Endothelial cell (in vitro differentiated cells): ENCODE measurements at regions not wholly inside any gene's neighbourhood (a gene's known extent, or its start where the extent isn't known, plus 50 kb on each side); places are given as distances from the start of the nearest gene placed in this dataset.

ENCODE experiments used
- DNase-seq: peaks from one replicate; pipeline ENCODE4 v3.0.0; 2021; ENCODE audit warnings: low spot score
- H3K27ac Mint-ChIP-seq: one replicate; pipeline ENCODE4 v1.8.0; 2021; ENCODE audit warnings: mixed read lengths, inconsistent platforms; ENCODE audit not compliant: unreplicated experiment
- H3K27me3 Mint-ChIP-seq: one replicate; pipeline ENCODE4 v1.8.0; 2021; ENCODE audit warnings: mild to moderate bottlenecking, moderate library complexity, mixed read lengths, inconsistent platforms; ENCODE audit not compliant: unreplicated experiment
- H3K36me3 Mint-ChIP-seq: one replicate; pipeline ENCODE4 v1.8.0; 2021; ENCODE audit warnings: mild to moderate bottlenecking, low read depth, mixed read lengths, inconsistent platforms; ENCODE audit not compliant: unreplicated experiment
- H3K4me1 Mint-ChIP-seq: one replicate; pipeline ENCODE4 v1.8.0; 2021; ENCODE audit warnings: mild to moderate bottlenecking, mixed read lengths, inconsistent platforms; ENCODE audit not compliant: unreplicated experiment
- H3K4me3 Mint-ChIP-seq: one replicate; pipeline ENCODE4 v1.8.0; 2021; ENCODE audit warnings: mild to moderate bottlenecking, mixed read lengths, inconsistent platforms; ENCODE audit not compliant: unreplicated experiment
- H3K9me3 Mint-ChIP-seq: one replicate; pipeline ENCODE4 v1.8.0; 2021; ENCODE audit warnings: mixed read lengths, inconsistent platforms; ENCODE audit not compliant: unreplicated experiment
- TF ChIP-seq, protein P1 (sequence below): fragments of 200-600 bp; sonication (generic); IDR thresholded peaks from one replicate; pipeline ENCODE4 v1.5.0; 2021; ENCODE audit warnings: antibody characterized with exemption; ENCODE audit not compliant: unreplicated experiment

DNA sequence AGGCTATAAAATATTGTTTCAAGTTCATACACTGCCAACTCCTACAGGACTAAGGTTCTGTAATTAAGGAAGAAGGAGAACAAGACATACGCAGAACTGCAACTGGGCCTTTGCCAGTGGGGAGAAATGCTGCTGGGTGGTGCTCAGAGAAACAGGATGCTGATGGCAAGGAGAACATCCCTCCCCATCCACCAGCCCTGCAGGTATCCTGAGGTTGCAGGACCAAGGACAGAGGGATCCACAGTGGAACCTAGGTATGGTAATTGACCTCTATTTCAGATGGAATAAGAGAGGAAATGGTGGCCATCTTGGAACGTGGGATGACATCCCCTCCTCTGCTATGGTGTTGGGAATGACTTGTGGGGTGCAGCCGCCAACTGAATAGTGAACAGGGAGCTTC, 206.3 kb upstream of the S1PR3 start:
- Mint-ChIP-seq H3K27ac (no peak overlapping the region), H3K9me3 (no peaks in the 10 kb centered on the region), H3K36me3 (no peaks in the 10 kb centered on the region), H3K4me1 (peaks cover 13% of the 10 kb centered on the region), H3K4me3 (no peak overlapping the region), H3K27me3 (peaks cover 5% of the 10 kb centered on the region)
- no peak for DNase-seq
- TF ChIP-seq, protein P1, sequence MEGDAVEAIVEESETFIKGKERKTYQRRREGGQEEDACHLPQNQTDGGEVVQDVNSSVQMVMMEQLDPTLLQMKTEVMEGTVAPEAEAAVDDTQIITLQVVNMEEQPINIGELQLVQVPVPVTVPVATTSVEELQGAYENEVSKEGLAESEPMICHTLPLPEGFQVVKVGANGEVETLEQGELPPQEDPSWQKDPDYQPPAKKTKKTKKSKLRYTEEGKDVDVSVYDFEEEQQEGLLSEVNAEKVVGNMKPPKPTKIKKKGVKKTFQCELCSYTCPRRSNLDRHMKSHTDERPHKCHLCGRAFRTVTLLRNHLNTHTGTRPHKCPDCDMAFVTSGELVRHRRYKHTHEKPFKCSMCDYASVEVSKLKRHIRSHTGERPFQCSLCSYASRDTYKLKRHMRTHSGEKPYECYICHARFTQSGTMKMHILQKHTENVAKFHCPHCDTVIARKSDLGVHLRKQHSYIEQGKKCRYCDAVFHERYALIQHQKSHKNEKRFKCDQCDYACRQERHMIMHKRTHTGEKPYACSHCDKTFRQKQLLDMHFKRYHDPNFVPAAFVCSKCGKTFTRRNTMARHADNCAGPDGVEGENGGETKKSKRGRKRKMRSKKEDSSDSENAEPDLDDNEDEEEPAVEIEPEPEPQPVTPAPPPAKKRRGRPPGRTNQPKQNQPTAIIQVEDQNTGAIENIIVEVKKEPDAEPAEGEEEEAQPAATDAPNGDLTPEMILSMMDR: no peak

DNA sequence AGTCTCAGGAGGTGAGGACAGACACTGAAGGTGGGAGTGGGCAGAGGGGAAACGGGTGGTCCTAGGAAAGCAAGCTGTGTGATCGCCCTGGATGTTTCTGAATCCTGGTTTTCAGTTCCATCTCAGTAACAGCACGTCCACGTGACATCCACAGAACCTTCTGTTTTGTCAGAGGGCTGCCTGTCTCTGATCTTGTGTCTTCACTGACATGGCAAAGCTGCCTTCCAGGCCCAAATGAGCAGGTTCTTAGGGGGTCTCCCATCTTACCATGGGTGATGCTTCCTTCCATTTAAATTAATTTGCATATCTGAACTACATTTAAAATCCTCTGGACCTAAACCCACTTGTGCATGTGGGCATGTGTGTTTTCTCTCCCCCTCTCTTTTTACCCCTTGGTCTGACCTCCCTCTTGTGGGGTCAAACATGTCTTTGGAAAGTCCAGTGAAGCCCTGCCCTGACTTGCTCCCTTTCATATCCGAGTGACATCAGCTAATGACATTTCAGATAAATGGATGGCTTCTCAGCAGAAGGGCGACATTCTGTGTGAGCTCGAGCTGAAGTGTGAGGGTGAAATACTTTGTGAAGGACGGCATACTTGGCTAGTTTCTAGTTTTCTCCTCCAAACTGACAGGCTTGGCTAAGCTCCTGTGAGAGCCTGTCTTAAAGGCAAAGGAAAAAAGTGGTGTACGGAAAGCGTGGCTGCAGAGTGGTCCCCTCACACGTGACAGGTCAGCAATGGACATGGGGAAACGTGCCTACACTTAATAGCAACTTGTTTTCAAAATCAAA, 204.8 kb upstream of the S1PR3 start:
- H3K4me1 Mint-ChIP-seq: peaks cover 12% of the 10 kb centered on the region
- H3K4me3 Mint-ChIP-seq: no peak overlapping the region
- no peaks in the 10 kb centered on the region for H3K36me3 Mint-ChIP-seq
- TF ChIP-seq, protein P1: no peak
- no peaks in the 10 kb centered on the region for H3K9me3 Mint-ChIP-seq
- peaks cover 5% of the 10 kb centered on the region for H3K27me3 Mint-ChIP-seq
- DNase-seq: no peak
- H3K27ac Mint-ChIP-seq: no peak overlapping the region

DNA sequence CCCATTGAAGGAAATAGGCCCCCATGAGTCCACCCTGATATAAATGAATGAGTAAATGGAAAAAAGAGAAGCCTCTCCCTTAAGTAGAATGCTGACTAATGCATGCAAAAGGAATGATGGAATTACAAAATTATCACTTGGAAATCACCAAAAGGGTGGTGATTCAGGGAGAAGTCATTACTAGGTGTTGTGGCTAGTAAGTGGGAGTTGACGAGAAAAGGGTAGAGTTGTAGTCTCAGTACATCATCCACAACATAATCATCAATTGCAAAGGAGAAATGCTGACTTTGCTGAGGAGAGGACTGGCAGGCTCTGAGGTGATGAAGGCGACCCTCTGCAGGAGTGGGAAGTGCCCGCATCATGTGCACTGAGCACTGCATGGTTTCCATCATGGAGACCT, 201.5 kb upstream of the S1PR3 start:
- H3K27me3 Mint-ChIP-seq: peaks cover 5% of the 10 kb centered on the region

GRCh38 chr9:88791105-88791805, 200.0 kb upstream of the S1PR3 start:
- TF ChIP-seq, protein P1: no peak
- no peak overlapping the region for H3K4me3 Mint-ChIP-seq
- H3K27me3 Mint-ChIP-seq: peaks cover 5% of the 10 kb centered on the region
- DNase-seq: no peak
- no peaks in the 10 kb centered on the region for H3K9me3 Mint-ChIP-seq
- no peak overlapping the region for H3K27ac Mint-ChIP-seq
- H3K4me1 Mint-ChIP-seq: peaks cover 20% of the 10 kb centered on the region
- no peaks in the 10 kb centered on the region for H3K36me3 Mint-ChIP-seq

More for the DNA sequence above, 201.5 kb upstream of the S1PR3 start:
- TF ChIP-seq, protein P1: no peak
- Mint-ChIP-seq H3K4me1 (peaks cover 20% of the 10 kb centered on the region), H3K4me3 (no peak overlapping the region), H3K27ac (no peak overlapping the region), H3K9me3 (no peaks in the 10 kb centered on the region), H3K36me3 (no peaks in the 10 kb centered on the region)
- no peak for DNase-seq

DNA sequence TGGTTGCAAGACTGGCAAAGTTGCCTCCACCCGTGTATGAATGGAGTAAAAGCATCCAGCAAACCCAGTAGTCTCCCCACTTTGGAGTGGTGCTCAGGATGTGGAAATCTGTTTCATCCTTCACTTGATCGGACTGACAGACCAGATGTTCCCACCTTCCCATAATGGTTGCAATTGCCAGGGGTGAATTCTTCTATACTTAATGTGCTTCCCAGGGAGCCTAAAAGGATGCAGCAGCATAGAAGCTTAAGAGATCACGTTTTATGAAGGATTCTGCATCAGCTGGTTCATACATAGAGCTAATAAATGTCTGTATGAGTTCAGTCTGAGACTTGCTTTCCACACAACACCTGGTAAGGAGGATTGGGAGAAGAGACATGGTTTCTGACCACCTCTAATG, 198.8 kb upstream of the S1PR3 start:
- H3K27ac Mint-ChIP-seq: no peak overlapping the region
- H3K4me3 Mint-ChIP-seq: no peak overlapping the region
- peaks cover 4% of the 10 kb centered on the region for H3K27me3 Mint-ChIP-seq
- H3K4me1 Mint-ChIP-seq: peaks cover 18% of the 10 kb centered on the region
- no peaks in the 10 kb centered on the region for H3K36me3 Mint-ChIP-seq
- no peaks in the 10 kb centered on the region for H3K9me3 Mint-ChIP-seq
- DNase-seq: no peak
- TF ChIP-seq, protein P1: no peak
